Caco-2 (cell line): ENCODE measurements at regions not wholly inside any gene's neighbourhood (a gene's known extent, or its start where the extent isn't known, plus 50 kb on each side); places are given as distances from the start of the nearest gene placed in this dataset.

Experiments used
- BruUV-seq: library from RNA; stranded (reverse); fragments of 400-500 nt; replicated peaks from 2 replicates; lab custom pipeline; 2021; lab: Mats Ljungman, UMichigan
- CTCF ChIA-PET: fragments of 300-600 bp; sonication (Branson Sonifier 250); formaldehyde crosslinking; loops from one replicate; lab custom pipeline; 2022; ENCODE audit warnings: antibody characterized with exemption; lab: Charles Lee
- POLR2A ChIA-PET: fragments of 300-600 bp; sonication (Branson Sonifier 250); formaldehyde crosslinking; loops from one replicate; lab custom pipeline; 2022; ENCODE audit warnings: antibody characterized with exemption; lab: Charles Lee
- DNase-seq, 2 experiments: peaks; one replicate each; pipeline versions ENCODE4 v3.0.0 to v3.0.0-alpha.2; 2020 to 2022
- H3K27me3 ChIP-seq: replicated peaks from 2 replicates; pipeline ENCODE4 v1.6.0; 2011; ENCODE audit warnings: low read length; ENCODE audit not compliant: control insufficient read depth, insufficient read depth
- H3K36me3 ChIP-seq: 2 replicates; pipeline ENCODE4 v1.5.1; 2011; ENCODE audit warnings: low read length; ENCODE audit not compliant: control insufficient read depth, insufficient read depth
- H3K4me1 ChIP-seq: fragments of 250-450 bp; sonication (Bioruptor Pico); 2 replicates; pipeline ENCODE4 v1.5.1; 2020; ENCODE audit warnings: mild to moderate bottlenecking
- H3K4me3 ChIP-seq: 2 replicates; pipeline ENCODE4 v1.5.1; 2011; ENCODE audit warnings: low read depth, mild to moderate bottlenecking, control low read depth, low read length
- H3K9me3 ChIP-seq: fragments of 250-450 bp; sonication (Bioruptor Pico); 2 replicates; pipeline ENCODE4 v1.5.1; 2020; ENCODE audit warnings: mild to moderate bottlenecking, moderate library complexity
- H3K27ac Mint-ChIP-seq: one replicate; pipeline ENCODE4 v1.8.0; 2022; ENCODE audit warnings: mixed read lengths; ENCODE audit not compliant: unreplicated experiment
- H3K27me3 Mint-ChIP-seq: one replicate; pipeline ENCODE4 v1.8.0; 2022; ENCODE audit warnings: mixed read lengths; ENCODE audit not compliant: insufficient read depth, unreplicated experiment
- H3K36me3 Mint-ChIP-seq: one replicate; pipeline ENCODE4 v1.8.0; 2022; ENCODE audit warnings: mild to moderate bottlenecking, mixed read lengths; ENCODE audit not compliant: insufficient read depth, unreplicated experiment
- H3K4me1 Mint-ChIP-seq: one replicate; pipeline ENCODE4 v1.8.0; 2022; ENCODE audit warnings: low read depth, mixed read lengths; ENCODE audit not compliant: unreplicated experiment
- H3K4me3 Mint-ChIP-seq: one replicate; pipeline ENCODE4 v1.8.0; 2022; ENCODE audit warnings: mild to moderate bottlenecking, moderate library complexity, mixed read lengths; ENCODE audit not compliant: unreplicated experiment
- H3K9me3 Mint-ChIP-seq: one replicate; pipeline ENCODE4 v1.8.0; 2022; ENCODE audit warnings: mixed read lengths; ENCODE audit not compliant: unreplicated experiment
- intact Hi-C: fragments of 100-400 bp; cut with micrococcal nuclease; formaldehyde crosslinking; loops from one replicate; pipeline ENCODE4 v1.10.0; 2022; ENCODE audit not compliant: unreplicated experiment
- TF ChIP-seq, protein P1 (sequence below), 2 experiments: fragments of 200-600 bp in 1 of 2; IDR thresholded peaks; 1 replicate in 1 of 2; 2 replicates in 1 of 2; pipeline versions ENCODE4 v1.5.1 to v1.8.0; 2011 to 2022; ENCODE audit warnings: antibody characterized with exemption in 1 of 2, control low read depth in 1 of 2, inconsistent platforms in 1 of 2, low read depth in 1 of 2, low read length in 1 of 2, mild to moderate bottlenecking in 1 of 2, moderate library complexity in 1 of 2; ENCODE audit not compliant: insufficient read depth in 1 of 2, severe bottlenecking in 1 of 2, unreplicated experiment in 1 of 2

DNA sequence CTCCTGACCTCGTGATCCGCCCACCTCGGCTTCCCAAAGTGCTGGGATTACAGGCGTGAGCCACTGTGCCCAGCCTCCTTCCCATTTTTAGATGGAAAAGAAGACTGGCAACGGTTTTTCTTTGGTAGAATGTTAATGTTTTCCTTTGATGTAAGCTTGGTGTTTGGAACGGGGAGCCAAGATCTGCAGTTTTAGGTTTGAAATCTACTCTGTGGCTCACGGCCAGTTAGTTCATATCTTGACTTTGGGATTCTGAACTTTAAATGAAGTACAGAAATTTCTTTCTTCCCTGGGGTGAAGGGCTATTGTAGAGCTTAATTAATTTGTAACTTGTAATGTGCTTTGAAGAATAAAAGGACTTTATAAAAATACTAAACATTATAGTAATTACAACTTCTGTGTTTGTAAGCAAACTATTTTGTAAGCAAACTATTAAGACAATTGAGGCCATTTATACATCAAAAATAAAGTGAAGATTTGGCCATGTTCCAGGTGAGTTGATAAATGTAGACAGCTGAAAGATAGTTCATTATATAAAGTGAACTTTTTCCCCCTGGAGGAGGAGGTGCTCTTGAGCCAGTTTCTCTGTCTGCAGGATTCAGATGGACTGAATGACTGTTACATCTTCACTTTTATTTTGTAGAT lies 117.1 kb upstream of the TUT7 start:
- no TSS peak for BruUV-seq
- no peak for DNase-seq
- Mint-ChIP-seq H3K36me3 (no peaks in the 10 kb centered on the region), H3K27ac (no peak overlapping the region), H3K4me3 (no peak overlapping the region), H3K9me3 (no peaks in the 10 kb centered on the region), H3K4me1 (no peaks in the 10 kb centered on the region), H3K27me3 (no peaks in the 10 kb centered on the region)
- intact Hi-C loops: no loop called here
- H3K9me3 ChIP-seq: no peaks in the 10 kb centered on the region
- POLR2A ChIA-PET: no interaction called here
- no peak overlapping the region for H3K4me3 ChIP-seq
- no peaks in the 10 kb centered on the region for H3K4me1 ChIP-seq
- H3K27me3 ChIP-seq: no peaks in the 10 kb centered on the region
- TF ChIP-seq, protein P1, sequence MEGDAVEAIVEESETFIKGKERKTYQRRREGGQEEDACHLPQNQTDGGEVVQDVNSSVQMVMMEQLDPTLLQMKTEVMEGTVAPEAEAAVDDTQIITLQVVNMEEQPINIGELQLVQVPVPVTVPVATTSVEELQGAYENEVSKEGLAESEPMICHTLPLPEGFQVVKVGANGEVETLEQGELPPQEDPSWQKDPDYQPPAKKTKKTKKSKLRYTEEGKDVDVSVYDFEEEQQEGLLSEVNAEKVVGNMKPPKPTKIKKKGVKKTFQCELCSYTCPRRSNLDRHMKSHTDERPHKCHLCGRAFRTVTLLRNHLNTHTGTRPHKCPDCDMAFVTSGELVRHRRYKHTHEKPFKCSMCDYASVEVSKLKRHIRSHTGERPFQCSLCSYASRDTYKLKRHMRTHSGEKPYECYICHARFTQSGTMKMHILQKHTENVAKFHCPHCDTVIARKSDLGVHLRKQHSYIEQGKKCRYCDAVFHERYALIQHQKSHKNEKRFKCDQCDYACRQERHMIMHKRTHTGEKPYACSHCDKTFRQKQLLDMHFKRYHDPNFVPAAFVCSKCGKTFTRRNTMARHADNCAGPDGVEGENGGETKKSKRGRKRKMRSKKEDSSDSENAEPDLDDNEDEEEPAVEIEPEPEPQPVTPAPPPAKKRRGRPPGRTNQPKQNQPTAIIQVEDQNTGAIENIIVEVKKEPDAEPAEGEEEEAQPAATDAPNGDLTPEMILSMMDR (IDR thresholded peaks at IDR 0.05; ENCODE audit: insufficient read depth in 1 of 2, low read depth in 1 of 2, low read length in 1 of 2, severe bottlenecking in 1 of 2, unreplicated experiment in 1 of 2): no peak
- H3K36me3 ChIP-seq: no peaks in the 10 kb centered on the region
- CTCF ChIA-PET: no interaction called here

DNA sequence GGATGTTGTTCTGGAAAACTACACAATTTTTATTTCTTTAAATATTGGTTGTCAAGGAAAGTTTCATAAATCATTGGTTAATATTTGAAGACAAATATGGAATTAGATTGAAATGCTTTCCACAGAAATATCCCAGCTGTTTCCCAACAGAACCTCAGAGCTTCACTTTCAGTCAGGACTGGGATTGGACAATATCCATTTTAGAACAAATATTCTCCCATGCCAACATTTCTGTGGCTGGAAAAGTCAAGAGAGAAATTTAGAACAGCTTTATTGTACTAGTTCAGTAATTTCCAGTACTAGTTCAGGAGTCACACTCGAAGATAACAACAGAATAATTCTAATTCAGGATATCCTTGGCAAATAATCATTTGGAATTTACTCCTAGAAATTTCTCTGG lies 116.1 kb upstream of the TUT7 start:
- H3K4me1 Mint-ChIP-seq: no peaks in the 10 kb centered on the region
- no peak for DNase-seq
- TF ChIP-seq, protein P1 (IDR thresholded peaks at IDR 0.05; ENCODE audit: insufficient read depth in 1 of 2, low read depth in 1 of 2, low read length in 1 of 2, severe bottlenecking in 1 of 2, unreplicated experiment in 1 of 2): no peak
- POLR2A ChIA-PET: no interaction called here
- no TSS peak for BruUV-seq
- H3K4me3 ChIP-seq: no peak overlapping the region
- CTCF ChIA-PET: no interaction called here
- H3K36me3 ChIP-seq: no peaks in the 10 kb centered on the region
- no peaks in the 10 kb centered on the region for H3K9me3 ChIP-seq
- no peak overlapping the region for H3K27ac Mint-ChIP-seq
- intact Hi-C loops: no loop called here
- H3K4me3 Mint-ChIP-seq: no peak overlapping the region
- no peaks in the 10 kb centered on the region for H3K27me3 ChIP-seq
- no peaks in the 10 kb centered on the region for H3K27me3 Mint-ChIP-seq
- no peaks in the 10 kb centered on the region for H3K36me3 Mint-ChIP-seq
- no peaks in the 10 kb centered on the region for H3K9me3 Mint-ChIP-seq
- no peaks in the 10 kb centered on the region for H3K4me1 ChIP-seq

DNA sequence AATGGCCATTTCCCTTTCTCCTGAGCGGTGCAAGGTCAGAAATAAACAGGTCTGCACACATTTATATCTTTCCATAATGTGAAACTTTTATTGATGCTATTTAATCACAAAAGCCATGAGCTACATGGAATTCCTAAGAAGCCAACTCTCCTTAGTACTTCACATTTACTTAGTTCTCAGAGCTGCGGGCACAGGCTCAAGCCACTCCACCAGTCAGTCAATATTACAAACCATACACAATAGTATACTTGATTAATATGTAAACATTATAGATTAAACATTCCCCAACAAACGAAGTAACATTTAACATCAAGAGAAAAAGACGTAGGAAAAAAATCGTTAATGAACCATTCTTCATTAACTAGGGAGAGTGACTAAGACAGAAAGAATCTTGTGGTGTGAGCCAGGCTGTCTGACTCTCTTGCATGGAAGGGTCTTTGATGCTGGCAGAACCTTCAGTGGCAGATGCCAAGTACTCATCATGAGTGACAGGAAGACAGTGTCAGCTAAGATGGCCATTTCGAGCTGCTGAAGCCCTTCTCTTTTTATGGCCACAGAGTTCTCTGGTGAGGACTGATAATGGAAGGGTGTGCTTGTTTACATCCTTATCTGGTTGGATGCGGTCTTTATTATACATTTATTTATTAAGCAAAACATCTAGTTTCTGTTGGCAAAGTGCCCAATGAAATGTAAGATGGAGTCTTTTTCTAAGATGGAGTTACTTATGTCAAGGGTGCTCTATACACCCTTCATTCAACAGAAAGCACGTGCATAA lies 115.5 kb upstream of the TUT7 start:
- H3K27ac Mint-ChIP-seq: no peak overlapping the region
- BruUV-seq: no TSS peak
- H3K36me3 ChIP-seq: no peaks in the 10 kb centered on the region
- H3K4me1 Mint-ChIP-seq: no peaks in the 10 kb centered on the region
- no peaks in the 10 kb centered on the region for H3K36me3 Mint-ChIP-seq
- no peaks in the 10 kb centered on the region for H3K9me3 ChIP-seq
- ChIA-PET POLR2A (no interaction called here), CTCF (no interaction called here)
- intact Hi-C loops: no loop called here
- no peaks in the 10 kb centered on the region for H3K27me3 ChIP-seq
- H3K27me3 Mint-ChIP-seq: no peaks in the 10 kb centered on the region
- H3K9me3 Mint-ChIP-seq: no peaks in the 10 kb centered on the region
- TF ChIP-seq, protein P1 (IDR thresholded peaks at IDR 0.05; ENCODE audit: insufficient read depth in 1 of 2, low read depth in 1 of 2, low read length in 1 of 2, severe bottlenecking in 1 of 2, unreplicated experiment in 1 of 2): no peak
- H3K4me3 Mint-ChIP-seq: no peak overlapping the region
- no peak for DNase-seq
- no peak overlapping the region for H3K4me3 ChIP-seq
- no peaks in the 10 kb centered on the region for H3K4me1 ChIP-seq
